ENCODE measurements at regions not wholly inside any gene's neighbourhood (a gene's known extent, or its start where the extent isn't known, plus 50 kb on each side); places are given as distances from the start of the nearest gene placed in this dataset.

- TF ChIP-seq CTCF (IDR thresholded peaks at IDR 0.05; ENCODE audit: low read depth, low read length) (no peak), EZH2phosphoT487 (IDR thresholded peaks at IDR 0.05; ENCODE audit: low read depth) (no peak)
These were observed 305.7 kb upstream of the ASIC2 start for GRCh38 chr17:33598797-33599196.

Data from OCI-LY3 (cell line).